ENCODE measurements at regions not wholly inside any gene's neighbourhood (a gene's known extent, or its start where the extent isn't known, plus 50 kb on each side); places are given as distances from the start of the nearest gene placed in this dataset.

DNA sequence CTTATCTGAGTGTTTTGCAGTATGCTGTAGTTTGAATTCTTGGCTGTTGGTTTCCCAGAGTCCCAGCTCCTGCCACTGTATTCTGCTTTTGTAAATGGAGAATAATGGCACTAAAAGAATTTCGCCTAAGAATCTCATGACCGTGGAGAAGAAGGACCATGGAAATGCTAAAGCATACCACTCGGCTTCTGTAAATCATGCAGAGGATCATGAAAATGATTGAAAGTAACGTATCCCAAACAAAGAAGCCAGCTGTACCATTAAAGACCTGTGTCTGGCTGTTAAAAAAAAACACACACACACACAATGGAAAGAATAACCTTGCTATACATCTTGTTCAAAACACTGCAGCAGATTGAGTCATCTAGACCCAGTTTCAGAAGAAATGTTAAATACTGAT is 287.9 kb downstream of the ZNF326 start:
- TF ChIP-seq EZH2 (IDR thresholded peaks at IDR 0.05) (no peak), POLR2AphosphoS5 (IDR thresholded peaks at IDR 0.05; ENCODE audit: borderline replicate concordance, low read depth, low read length) (no peak)
